ENCODE measurements at regions not wholly inside any gene's neighbourhood (a gene's known extent, or its start where the extent isn't known, plus 50 kb on each side); places are given as distances from the start of the nearest gene placed in this dataset. TPM values are rescaled to one million over a fixed set of nuclear protein-coding genes. Genes with fewer than 3 reads are reported as not detected.

Small RNA genes lying in the stretch of these regions (small RNA-seq; reads per million reads assigned to genes)
- not detected for gene AC145350.3

Data from liver (tissue), 1 donor.